Endothelial cell of umbilical vein (primary cell): ENCODE measurements at regions not wholly inside any gene's neighbourhood (a gene's known extent, or its start where the extent isn't known, plus 50 kb on each side); places are given as distances from the start of the nearest gene placed in this dataset.

ENCODE experiments used
- BruUV-seq: library from RNA; stranded (reverse); fragments of 400-500 nt; replicated peaks from 2 replicates; lab custom pipeline; 2021; lab: Mats Ljungman, UMichigan
- CTCF ChIA-PET: fragments of 300-600, 350-600 bp; sonication (Branson Sonifier 250); formaldehyde crosslinking; loops from one replicate; lab custom pipeline; 2021; ENCODE audit warnings: antibody characterized with exemption, inconsistent platforms; lab: Charles Lee
- POLR2A ChIA-PET: fragments of 300-600, 350-600 bp; sonication (Branson Sonifier 250); formaldehyde crosslinking; loops from one replicate; lab custom pipeline; 2021; ENCODE audit warnings: antibody characterized with exemption, inconsistent platforms; lab: Charles Lee
- DNase-seq: peaks from one replicate; pipeline ENCODE4 v3.0.0-alpha.2; 2011; ENCODE audit warnings: low read depth, low spot score
- FAIRE-seq: peaks from 2 replicates; lab custom pipeline; 2011; peaks lifted over from hg19 to GRCh38; lab: Jason Lieb, UNC
- H2AFZ ChIP-seq: 2 replicates; pipeline ENCODE4 v1.6.0; 2012; ENCODE audit warnings: low read depth, low read length, control low read depth, inconsistent platforms
- H3K27ac ChIP-seq: 2 replicates; pipeline ENCODE4 v1.5.1; 2011; ENCODE audit warnings: low read depth, mild to moderate bottlenecking, control low read depth, low read length, moderate library complexity; ENCODE audit not compliant: insufficient read depth
- H3K27me3 ChIP-seq, 2 experiments: 2 replicates each; pipeline versions ENCODE4 v1.6.0 to v1.6.1; 2011; ENCODE audit warnings: low read length in 2 of 2, mixed read lengths in 1 of 2; ENCODE audit not compliant: control insufficient read depth in 2 of 2, insufficient read depth in 2 of 2
- H3K36me3 ChIP-seq, 2 experiments: 2 replicates in 1 of 2; 3 replicates in 1 of 2; pipeline ENCODE4 v1.5.1; 2011; ENCODE audit warnings: low read length in 2 of 2, mild to moderate bottlenecking in 1 of 2, moderate library complexity in 1 of 2; ENCODE audit not compliant: control insufficient read depth in 2 of 2, insufficient read depth in 2 of 2; ENCODE audit errors: extremely low read depth in 1 of 2
- H3K4me1 ChIP-seq: 3 replicates; pipeline ENCODE4 v1.5.1; 2011; ENCODE audit warnings: mild to moderate bottlenecking, low read length; ENCODE audit not compliant: control insufficient read depth, insufficient read depth; ENCODE audit errors: extremely low read depth
- H3K4me2 ChIP-seq: 2 replicates; pipeline ENCODE4 v1.6.1; 2011; ENCODE audit warnings: low read length, control low read depth, mixed read lengths; ENCODE audit not compliant: insufficient read depth
- H3K4me3 ChIP-seq, 3 experiments: fragments of 200-600 bp in 1 of 3; sonication (generic), shearing (Covaris generic) in 1 of 3; replicated peaks in 1 of 3; 2 replicates each; pipeline ENCODE4 v1.5.1; 2011 to 2016; ENCODE audit warnings: control low read depth in 3 of 3, low read length in 3 of 3, mild to moderate bottlenecking in 2 of 3, inconsistent platforms in 1 of 3, low read depth in 1 of 3, moderate library complexity in 1 of 3; ENCODE audit not compliant: insufficient read depth in 1 of 3
- H3K79me2 ChIP-seq: 2 replicates; pipeline ENCODE4 v1.6.0; 2012; ENCODE audit warnings: low read length, inconsistent platforms; ENCODE audit not compliant: control insufficient read depth, insufficient read depth
- H3K9ac ChIP-seq: replicated peaks from 2 replicates; pipeline ENCODE3; 2011; ENCODE audit warnings: low read length, control low read depth; ENCODE audit not compliant: insufficient read depth; ENCODE audit errors: extremely low read depth
- H3K9me1 ChIP-seq: replicated peaks from 3 replicates; pipeline ENCODE4 v1.6.0; 2011; ENCODE audit warnings: mild to moderate bottlenecking, low read length; ENCODE audit not compliant: control insufficient read depth, insufficient read depth; ENCODE audit errors: extremely low read depth
- H3K9me3 ChIP-seq: replicated peaks from 2 replicates; pipeline ENCODE4 v1.5.1; 2012; ENCODE audit warnings: low read length, inconsistent platforms; ENCODE audit not compliant: control insufficient read depth, insufficient read depth
- H4K20me1 ChIP-seq: replicated peaks from 2 replicates; pipeline ENCODE3; 2011; ENCODE audit warnings: mild to moderate bottlenecking, low read length; ENCODE audit not compliant: control insufficient read depth, insufficient read depth; ENCODE audit errors: extremely low read depth
- EZH2 ChIP-seq: IDR thresholded peaks from 2 replicates; pipeline ENCODE4 v1.6.1; 2012; ENCODE audit warnings: borderline replicate concordance, low read depth, mild to moderate bottlenecking, moderate library complexity, low read length, inconsistent platforms; ENCODE audit not compliant: severe bottlenecking
- FOS ChIP-seq: IDR thresholded peaks from 2 replicates; pipeline ENCODE4 v1.6.1; 2011; ENCODE audit warnings: mild to moderate bottlenecking, low read length, moderate library complexity, borderline replicate concordance; ENCODE audit not compliant: insufficient read depth
- GATA2 ChIP-seq: IDR thresholded peaks from 2 replicates; pipeline ENCODE4 v1.7.0; 2011; ENCODE audit warnings: low read depth, mild to moderate bottlenecking, moderate library complexity, mixed read lengths, low read length; ENCODE audit not compliant: insufficient read length, insufficient read depth
- JUN ChIP-seq: IDR thresholded peaks from 2 replicates; pipeline ENCODE4 v1.6.1; 2011; ENCODE audit warnings: borderline replicate concordance, low read depth; ENCODE audit not compliant: insufficient read length, insufficient read depth
- MYC ChIP-seq: IDR thresholded peaks from one replicate; pipeline ENCODE4 v1.6.1; 2011; ENCODE audit warnings: mild to moderate bottlenecking, low read depth, low read length
- POLR2A ChIP-seq: IDR thresholded peaks from 2 replicates; pipeline ENCODE4 v1.6.1; 2012; ENCODE audit warnings: low read depth, mild to moderate bottlenecking, control low read depth, low read length
- POLR2AphosphoS5 ChIP-seq: IDR thresholded peaks from 2 replicates; pipeline ENCODE4 v1.6.1; 2012; ENCODE audit warnings: low read depth, mild to moderate bottlenecking, control low read depth, low read length, moderate library complexity; ENCODE audit not compliant: insufficient read depth
- dilution Hi-C: fragments of 300-500 bp; cut with MboI; formaldehyde crosslinking; loops from one replicate; pipeline ENCODE4 v1.15.0; 2019; ENCODE audit warnings: low sequenced_read_pairs; ENCODE audit not compliant: extremely low pct_ligation_motif_present
- intact Hi-C: fragments of 100-400 bp; cut with micrococcal nuclease; formaldehyde crosslinking; loops from one replicate; pipeline ENCODE4 v1.10.0; 2022
- TF ChIP-seq, protein P1 (sequence below), 2 donors: IDR thresholded peaks; 1 replicate in 1 of 2; 2 replicates in 1 of 2; pipeline ENCODE4 v1.5.1; 2011; ENCODE audit warnings: low read length in 2 of 2, mild to moderate bottlenecking in 2 of 2, moderate library complexity in 2 of 2, control low read depth in 1 of 2, inconsistent platforms in 1 of 2, low read depth in 1 of 2; ENCODE audit not compliant: insufficient read depth in 1 of 2; ENCODE audit errors: extremely low read depth in 1 of 2
- TF ChIP-seq, protein P2 (sequence below): IDR thresholded peaks from 2 replicates; pipeline ENCODE4 v1.6.1; 2011; ENCODE audit not compliant: insufficient read depth, insufficient read length

DNA sequence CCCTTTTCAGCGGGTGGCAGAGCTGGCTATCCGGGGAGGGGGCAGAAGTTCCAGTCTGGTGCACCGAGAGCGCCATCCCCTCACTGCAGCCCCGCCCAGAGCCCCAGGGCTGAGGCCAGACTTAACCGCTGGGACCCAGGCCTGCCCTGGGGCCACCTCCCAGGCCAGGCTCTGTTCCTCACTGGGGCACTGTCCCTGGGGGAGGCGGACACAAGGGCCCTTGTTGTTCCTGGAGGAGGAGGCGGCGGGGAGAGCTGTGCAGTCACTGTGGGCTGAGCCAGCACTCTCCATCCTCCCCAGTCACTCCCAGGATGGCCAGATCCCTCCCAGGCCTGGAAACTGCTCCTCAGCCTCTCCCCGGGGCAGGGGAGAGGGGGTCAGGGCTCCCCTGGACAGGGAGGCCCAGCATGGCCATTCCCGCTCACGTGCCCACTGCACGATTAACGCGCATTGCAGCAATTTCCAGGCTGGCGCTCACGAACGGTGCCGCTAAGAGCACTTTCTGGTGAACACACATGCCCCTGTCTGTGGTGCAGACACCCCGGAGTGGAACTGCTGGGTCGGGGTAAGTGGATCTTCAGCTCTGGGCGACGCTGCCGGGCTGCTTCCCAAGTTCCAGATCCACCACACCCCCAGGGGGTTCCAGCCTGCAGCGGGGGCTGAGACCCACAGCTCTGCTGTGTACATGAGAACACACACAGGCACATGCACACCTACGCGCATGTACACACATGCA lies 89.8 kb upstream of the SFSWAP start:
- H4K20me1 ChIP-seq: no peaks in the 10 kb centered on the region
- no peaks in the 10 kb centered on the region for H3K36me3 ChIP-seq
- FAIRE-seq: no peak
- H3K79me2 ChIP-seq: no peaks in the 10 kb centered on the region
- H2AFZ ChIP-seq: no peak overlapping the region
- TF ChIP-seq EZH2 (no peak), FOS (no peak), POLR2AphosphoS5 (no peak), MYC (no peak), POLR2A (no peak), JUN (no peak), GATA2 (no peak)
- TF ChIP-seq, protein P1, sequence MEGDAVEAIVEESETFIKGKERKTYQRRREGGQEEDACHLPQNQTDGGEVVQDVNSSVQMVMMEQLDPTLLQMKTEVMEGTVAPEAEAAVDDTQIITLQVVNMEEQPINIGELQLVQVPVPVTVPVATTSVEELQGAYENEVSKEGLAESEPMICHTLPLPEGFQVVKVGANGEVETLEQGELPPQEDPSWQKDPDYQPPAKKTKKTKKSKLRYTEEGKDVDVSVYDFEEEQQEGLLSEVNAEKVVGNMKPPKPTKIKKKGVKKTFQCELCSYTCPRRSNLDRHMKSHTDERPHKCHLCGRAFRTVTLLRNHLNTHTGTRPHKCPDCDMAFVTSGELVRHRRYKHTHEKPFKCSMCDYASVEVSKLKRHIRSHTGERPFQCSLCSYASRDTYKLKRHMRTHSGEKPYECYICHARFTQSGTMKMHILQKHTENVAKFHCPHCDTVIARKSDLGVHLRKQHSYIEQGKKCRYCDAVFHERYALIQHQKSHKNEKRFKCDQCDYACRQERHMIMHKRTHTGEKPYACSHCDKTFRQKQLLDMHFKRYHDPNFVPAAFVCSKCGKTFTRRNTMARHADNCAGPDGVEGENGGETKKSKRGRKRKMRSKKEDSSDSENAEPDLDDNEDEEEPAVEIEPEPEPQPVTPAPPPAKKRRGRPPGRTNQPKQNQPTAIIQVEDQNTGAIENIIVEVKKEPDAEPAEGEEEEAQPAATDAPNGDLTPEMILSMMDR (IDR thresholded peaks at IDR 0.05; ENCODE audit: extremely low read depth in 1 of 2, insufficient read depth in 1 of 2, low read depth in 1 of 2, low read length in 2 of 2): no peak
- TF ChIP-seq, protein P2, sequence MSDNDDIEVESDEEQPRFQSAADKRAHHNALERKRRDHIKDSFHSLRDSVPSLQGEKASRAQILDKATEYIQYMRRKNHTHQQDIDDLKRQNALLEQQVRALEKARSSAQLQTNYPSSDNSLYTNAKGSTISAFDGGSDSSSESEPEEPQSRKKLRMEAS: no peak
- H3K4me2 ChIP-seq: no peak overlapping the region
- DNase-seq: no peak
- ChIA-PET CTCF (no interaction called here), POLR2A (no interaction called here)
- H3K9ac ChIP-seq: no peak overlapping the region
- H3K9me1 ChIP-seq: no peaks in the 10 kb centered on the region
- H3K27ac ChIP-seq: no peak overlapping the region
- no peaks in the 10 kb centered on the region for H3K4me1 ChIP-seq
- no peaks in the 10 kb centered on the region for H3K9me3 ChIP-seq
- no peaks in the 10 kb centered on the region for H3K27me3 ChIP-seq
- dilution Hi-C loops (no loop called here), intact Hi-C loops (loop anchor here (5.0 kb wide), 1 partner anchor 279 kb away; no protein-coding TSS in a partner anchor)
- H3K4me3 ChIP-seq: no peak overlapping the region
- BruUV-seq: no TSS peak
